B cell (primary cell): ENCODE measurements at regions not wholly inside any gene's neighbourhood (a gene's known extent, or its start where the extent isn't known, plus 50 kb on each side); places are given as distances from the start of the nearest gene placed in this dataset.

Experiments
- ATAC-seq: fragments of 200-7000 bp; cut with Tn5 transposase; one replicate; pipeline ENCODE4 v1.10.0; 2021; ENCODE audit warnings: low read depth, mild to moderate bottlenecking, moderate number of reproducible peaks, moderate library complexity
- CTCF ChIA-PET: fragments of 350-600 bp; sonication (Branson Sonifier 250); formaldehyde crosslinking; loops from one replicate; lab custom pipeline; 2021; ENCODE audit warnings: antibody characterized with exemption, inconsistent platforms; lab: Charles Lee
- POLR2A ChIA-PET: fragments of 350-600 bp; sonication (Branson Sonifier 250); formaldehyde crosslinking; loops from one replicate; lab custom pipeline; 2021; ENCODE audit warnings: antibody characterized with exemption; lab: Charles Lee
- DNase-seq: peaks from one replicate; pipeline ENCODE4 v3.0.0; 2013
- H2AFZ ChIP-seq: 2 replicates; pipeline ENCODE4 v1.6.1; 2012; ENCODE audit warnings: mild to moderate bottlenecking, low read depth, low read length; ENCODE audit not compliant: insufficient read depth, poor library complexity, severe bottlenecking
- H3K27ac ChIP-seq, 2 donors: 1 replicate in 1 of 2; 2 replicates in 1 of 2; pipeline ENCODE4 v1.5.1; 2012 to 2013; ENCODE audit warnings: low read length in 2 of 2, mild to moderate bottlenecking in 2 of 2, moderate library complexity in 1 of 2
- H3K27me3 ChIP-seq, 4 experiments: fragments of 200-600 bp in 1 of 4; sonication (generic) in 1 of 4; replicated peaks in 1 of 4; 1 replicate in 2 of 4; 2 replicates in 2 of 4; pipeline versions ENCODE4 v1.6.1 to v1.7.0; 2013 to 2016; ENCODE audit warnings: low read length in 3 of 4, mild to moderate bottlenecking in 2 of 4, mixed read lengths in 1 of 4, moderate library complexity in 1 of 4; ENCODE audit not compliant: insufficient read depth in 4 of 4, control insufficient read depth in 3 of 4; ENCODE audit errors: control extremely low read depth in 1 of 4
- H3K36me3 ChIP-seq, 2 experiments: replicated peaks in 1 of 2; 1 replicate in 1 of 2; 2 replicates in 1 of 2; pipeline versions ENCODE4 v1.6.1 to v1.7.1; 2013; ENCODE audit warnings: low read length in 1 of 2; ENCODE audit not compliant: insufficient read depth in 2 of 2, control insufficient read depth in 1 of 2; ENCODE audit errors: control extremely low read depth in 1 of 2, extremely low read depth in 1 of 2
- H3K4me1 ChIP-seq, 2 donors: fragments of 200-600 bp in 1 of 2; sonication (generic) in 1 of 2; 1 replicate in 1 of 2; 2 replicates in 1 of 2; pipeline versions ENCODE4 v1.5.1 to v1.6.1; 2013 to 2017; ENCODE audit warnings: low read length in 2 of 2; ENCODE audit not compliant: control insufficient read depth in 2 of 2, insufficient read depth in 2 of 2
- H3K4me2 ChIP-seq: replicated peaks from 2 replicates; pipeline ENCODE3; 2012; ENCODE audit warnings: mild to moderate bottlenecking, low read depth, low read length; ENCODE audit not compliant: poor library complexity, severe bottlenecking
- H3K4me3 ChIP-seq, 5 experiments: fragments of 200-600 bp in 1 of 5; sonication (generic) in 1 of 5; 1 replicate in 3 of 5; 2 replicates in 2 of 5; pipeline versions ENCODE4 v1.5.1 to v1.7.0; 2011 to 2016; ENCODE audit warnings: low read length in 4 of 5, mild to moderate bottlenecking in 4 of 5, low read depth in 2 of 5, control low read depth in 1 of 5, moderate library complexity in 1 of 5; ENCODE audit not compliant: insufficient read depth in 1 of 5; ENCODE audit errors: control extremely low read depth in 1 of 5, extremely low read depth in 1 of 5
- H3K79me2 ChIP-seq: fragments of 200-600 bp; sonication (generic); one replicate; pipeline ENCODE4 v1.6.0; 2016; ENCODE audit warnings: low read length; ENCODE audit not compliant: control insufficient read depth, insufficient read depth
- H3K9ac ChIP-seq: fragments of 200-600 bp; sonication (generic); 2 replicates; pipeline ENCODE4 v1.6.1; 2017; ENCODE audit warnings: mild to moderate bottlenecking, low read length, moderate library complexity
- H3K9me3 ChIP-seq, 3 donors: one replicate each; pipeline versions ENCODE4 v1.6.1 to v1.7.1; 2013; ENCODE audit warnings: low read length in 2 of 3; ENCODE audit not compliant: control insufficient read depth in 2 of 3, insufficient read depth in 1 of 3; ENCODE audit errors: control extremely low read depth in 1 of 3
- H4K20me1 ChIP-seq: 2 replicates; pipeline ENCODE4 v1.6.0; 2012; ENCODE audit warnings: mild to moderate bottlenecking, low read length; ENCODE audit not compliant: insufficient read depth, control insufficient read depth, poor library complexity, severe bottlenecking
- H3K27ac Mint-ChIP-seq: one replicate; pipeline ENCODE4 v1.8.0; 2021; ENCODE audit warnings: mixed read lengths
- H3K27me3 Mint-ChIP-seq: one replicate; pipeline ENCODE4 v1.8.0; 2021; ENCODE audit warnings: mixed read lengths
- H3K4me1 Mint-ChIP-seq: one replicate; pipeline ENCODE4 v1.8.0; 2021; ENCODE audit warnings: mixed read lengths
- H3K4me3 Mint-ChIP-seq: one replicate; pipeline ENCODE4 v1.8.0; 2021; ENCODE audit warnings: mixed read lengths
- H3K9me3 Mint-ChIP-seq: one replicate; pipeline ENCODE4 v1.8.0; 2022; ENCODE audit warnings: mixed read lengths; ENCODE audit not compliant: insufficient read depth
- EZH2 ChIP-seq: IDR thresholded peaks from 2 replicates; pipeline ENCODE4 v1.6.1; 2012; ENCODE audit warnings: borderline replicate concordance, low read depth, mild to moderate bottlenecking, moderate library complexity, low read length; ENCODE audit not compliant: insufficient read depth, poor library complexity, severe bottlenecking
- WGBS: methylation state at CpG from one replicate; pipeline ENCODE4 v1.1.5; 2013; ENCODE audit warnings: missing lambda C conversion rate; ENCODE audit not compliant: insufficient coverage; 5-methylcytosine and 5-hydroxymethylcytosine counted together
- intact Hi-C: fragments of 100-400 bp; cut with micrococcal nuclease; formaldehyde crosslinking; loops from one replicate; pipeline ENCODE4 v1.10.0; 2022
- TF ChIP-seq, protein P1 (sequence below): fragments of 200-600 bp; IDR thresholded peaks from one replicate; pipeline ENCODE4 v1.8.0; 2022; ENCODE audit warnings: antibody characterized with exemption, mild to moderate bottlenecking

DNA sequence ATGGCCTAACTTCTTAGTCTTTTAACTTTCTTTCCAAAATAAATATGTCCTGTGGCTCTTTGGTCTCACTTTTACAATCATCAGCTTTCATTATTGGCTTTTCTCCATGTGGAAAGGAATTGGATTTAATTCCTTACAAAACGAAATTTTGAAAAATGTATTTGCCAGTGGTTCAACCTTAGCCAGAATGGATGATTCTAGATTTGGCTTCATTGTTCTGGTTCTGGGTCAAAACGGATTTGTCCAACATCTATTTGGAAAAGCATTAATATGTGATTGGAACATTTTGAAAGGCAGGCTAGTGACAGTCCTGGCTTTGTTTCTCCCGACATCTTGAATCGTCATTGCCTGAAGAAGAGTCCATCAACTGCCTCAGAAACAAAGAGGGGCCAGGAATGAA lies 59.2 kb downstream of the TENT5A start:
- peaks cover 0 to 7% of the 10 kb centered on the region in 2 donors for H3K4me1 ChIP-seq
- TF ChIP-seq, protein P1, sequence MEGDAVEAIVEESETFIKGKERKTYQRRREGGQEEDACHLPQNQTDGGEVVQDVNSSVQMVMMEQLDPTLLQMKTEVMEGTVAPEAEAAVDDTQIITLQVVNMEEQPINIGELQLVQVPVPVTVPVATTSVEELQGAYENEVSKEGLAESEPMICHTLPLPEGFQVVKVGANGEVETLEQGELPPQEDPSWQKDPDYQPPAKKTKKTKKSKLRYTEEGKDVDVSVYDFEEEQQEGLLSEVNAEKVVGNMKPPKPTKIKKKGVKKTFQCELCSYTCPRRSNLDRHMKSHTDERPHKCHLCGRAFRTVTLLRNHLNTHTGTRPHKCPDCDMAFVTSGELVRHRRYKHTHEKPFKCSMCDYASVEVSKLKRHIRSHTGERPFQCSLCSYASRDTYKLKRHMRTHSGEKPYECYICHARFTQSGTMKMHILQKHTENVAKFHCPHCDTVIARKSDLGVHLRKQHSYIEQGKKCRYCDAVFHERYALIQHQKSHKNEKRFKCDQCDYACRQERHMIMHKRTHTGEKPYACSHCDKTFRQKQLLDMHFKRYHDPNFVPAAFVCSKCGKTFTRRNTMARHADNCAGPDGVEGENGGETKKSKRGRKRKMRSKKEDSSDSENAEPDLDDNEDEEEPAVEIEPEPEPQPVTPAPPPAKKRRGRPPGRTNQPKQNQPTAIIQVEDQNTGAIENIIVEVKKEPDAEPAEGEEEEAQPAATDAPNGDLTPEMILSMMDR: no peak
- TF ChIP-seq EZH2: no peak
- H3K9ac ChIP-seq: no peak overlapping the region
- Mint-ChIP-seq H3K4me3 (no peak overlapping the region), H3K9me3 (no peaks in the 10 kb centered on the region), H3K27me3 (no peaks in the 10 kb centered on the region), H3K4me1 (peaks cover 3% of the 10 kb centered on the region), H3K27ac (no peak overlapping the region)
- ChIA-PET POLR2A (no interaction called here), CTCF (no interaction called here)
- no peak for ATAC-seq
- H3K36me3 ChIP-seq: no peaks in the 10 kb centered on the region
- H3K4me2 ChIP-seq: no peak overlapping the region
- H4K20me1 ChIP-seq: no peaks in the 10 kb centered on the region
- H3K27me3 ChIP-seq: no peaks in the 10 kb centered on the region
- intact Hi-C loops: no loop called here
- whole genome bisulfite sequencing: 86% methylated on average over 3 of the region's 4 CpGs
- no peak overlapping the region for H2AFZ ChIP-seq
- H3K9me3 ChIP-seq: no peaks in the 10 kb centered on the region
- no peak for DNase-seq
- no peak overlapping the region for H3K27ac ChIP-seq
- no peak overlapping the region for H3K4me3 ChIP-seq
- no peaks in the 10 kb centered on the region for H3K79me2 ChIP-seq

DNA sequence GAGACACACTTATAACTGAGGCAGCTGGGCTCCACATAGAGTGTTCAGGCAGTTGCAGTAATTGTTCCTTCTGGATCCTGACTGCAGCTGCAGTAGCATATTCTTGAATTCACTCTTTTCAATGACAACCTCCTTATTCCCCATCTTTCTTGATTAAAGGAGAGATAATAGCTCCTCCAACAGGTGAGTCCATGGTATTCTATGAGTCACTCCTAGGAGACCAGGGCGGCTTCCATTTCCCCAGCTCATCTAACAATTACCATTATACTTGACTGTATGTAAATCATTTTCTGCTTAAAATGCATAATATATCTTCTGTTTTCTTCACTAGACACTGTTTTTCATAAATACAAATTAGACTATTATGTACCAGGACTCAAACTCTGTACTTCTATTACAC lies 62.4 kb downstream of the TENT5A start:
- H3K4me3 ChIP-seq: no peak overlapping the region
- H3K4me1 ChIP-seq: no peaks in the 10 kb centered on the region
- H2AFZ ChIP-seq: no peak overlapping the region
- no peaks in the 10 kb centered on the region for H3K9me3 ChIP-seq
- POLR2A ChIA-PET: no interaction called here
- Mint-ChIP-seq H3K27ac (no peak overlapping the region), H3K4me1 (no peaks in the 10 kb centered on the region), H3K27me3 (no peaks in the 10 kb centered on the region), H3K9me3 (no peaks in the 10 kb centered on the region), H3K4me3 (no peak overlapping the region)
- CTCF ChIA-PET: no interaction called here
- no peak overlapping the region for H3K4me2 ChIP-seq
- H3K27me3 ChIP-seq: no peaks in the 10 kb centered on the region
- TF ChIP-seq, protein P1: no peak
- TF ChIP-seq EZH2: no peak
- no peak overlapping the region for H3K9ac ChIP-seq
- ATAC-seq (no peak), DNase-seq (no peak)
- H3K27ac ChIP-seq: no peak overlapping the region
- no peaks in the 10 kb centered on the region for H4K20me1 ChIP-seq
- no CpG with 5 or more reads among the region's 1 CpG for WGBS
- intact Hi-C loops: no loop called here
- no peaks in the 10 kb centered on the region for H3K36me3 ChIP-seq
- no peaks in the 10 kb centered on the region for H3K79me2 ChIP-seq
